ENCODE measurements at regions not wholly inside any gene's neighbourhood (a gene's known extent, or its start where the extent isn't known, plus 50 kb on each side); places are given as distances from the start of the nearest gene placed in this dataset.

- ATAC-seq (replicated peaks in 1 of 4) (no peak), DNase-seq (no peak)
- Histone ChIP-seq H3K27ac (ENCODE audit: low read length) (no peak overlapping the region), H3K27me3 (replicated peaks in 1 of 2; ENCODE audit: control insufficient read depth in 2 of 2, extremely low read depth in 1 of 2, insufficient read depth in 2 of 2, low read length in 1 of 2) (no peaks in the 10 kb centered on the region), H3K4me1 (ENCODE audit: control insufficient read depth in 1 of 2, extremely low read depth in 1 of 2, insufficient read depth in 2 of 2, low read length in 2 of 2) (no peaks in the 10 kb centered on the region), H3K4me3 (ENCODE audit: control insufficient read depth in 1 of 2, extremely low read depth in 1 of 2, low read length in 1 of 2) (no peak overlapping the region), H3K9me3 (no peaks in the 10 kb centered on the region), H3K36me3 (ENCODE audit: control insufficient read depth in 2 of 2, extremely low read depth in 1 of 2, insufficient read depth in 1 of 2, low read length in 1 of 2) (no peaks in the 10 kb centered on the region)
- Mint-ChIP-seq H3K4me1 (no peaks in the 10 kb centered on the region), H3K27me3 (peaks cover 0 to under 1% of the 10 kb centered on the region in 2 donors), H3K4me3 (no peak overlapping the region), H3K9me3 (peaks cover 0 to 9% (median 3%) of the 10 kb centered on the region in 3 donors), H3K36me3 (no peaks in the 10 kb centered on the region), H3K27ac (no peak overlapping the region)
- 40% methylated on average over 1 of the region's 3 CpGs for WGBS (ENCODE audit: insufficient coverage)
- ChIA-PET POLR2A (no interaction called here), CTCF (no interaction called here)
Measured at GRCh38 chr13:106152047-106152446, 383.4 kb downstream of the EFNB2 start.

GRCh38 chr13:106151056-106151699, 384.3 kb downstream of the EFNB2 start:
- Mint-ChIP-seq H3K4me1 (no peaks in the 10 kb centered on the region), H3K36me3 (no peaks in the 10 kb centered on the region), H3K27ac (no peak overlapping the region), H3K9me3 (peaks cover 0 to 9% (median 3%) of the 10 kb centered on the region in 3 donors), H3K27me3 (peaks cover 0 to 3% of the 10 kb centered on the region in 2 donors), H3K4me3 (no peak overlapping the region)
- POLR2A ChIA-PET: no interaction called here
- no peaks in the 10 kb centered on the region for H3K9me3 ChIP-seq
- H3K4me1 ChIP-seq (ENCODE audit: control insufficient read depth in 1 of 2, extremely low read depth in 1 of 2, insufficient read depth in 2 of 2, low read length in 2 of 2): no peaks in the 10 kb centered on the region
- DNase-seq (no peak), ATAC-seq (replicated peaks in 1 of 4) (no peak)
- H3K36me3 ChIP-seq (ENCODE audit: control insufficient read depth in 2 of 2, extremely low read depth in 1 of 2, insufficient read depth in 1 of 2, low read length in 1 of 2): no peaks in the 10 kb centered on the region
- no peak overlapping the region for H3K4me3 ChIP-seq (ENCODE audit: control insufficient read depth in 1 of 2, extremely low read depth in 1 of 2, low read length in 1 of 2)
- no peak overlapping the region for H3K27ac ChIP-seq (ENCODE audit: low read length)
- no peaks in the 10 kb centered on the region for H3K27me3 ChIP-seq (replicated peaks in 1 of 2; ENCODE audit: control insufficient read depth in 2 of 2, extremely low read depth in 1 of 2, insufficient read depth in 2 of 2, low read length in 1 of 2)
- 56% methylated on average over 2 of the region's 3 CpGs for WGBS (ENCODE audit: insufficient coverage)
- CTCF ChIA-PET: no interaction called here

GRCh38 chr13:106145997-106146864, 389.2 kb downstream of the EFNB2 start:
- Mint-ChIP-seq H3K4me3 (no peak overlapping the region), H3K27ac (no peak overlapping the region), H3K9me3 (peaks cover 0 to 4% (median 4%) of the 10 kb centered on the region in 3 donors), H3K4me1 (no peaks in the 10 kb centered on the region), H3K36me3 (no peaks in the 10 kb centered on the region), H3K27me3 (peaks cover 3 to 5% of the 10 kb centered on the region in 2 donors)
- ATAC-seq (replicated peaks in 1 of 4) (no peak), DNase-seq (no peak)
- Histone ChIP-seq H3K27me3 (replicated peaks in 1 of 2; ENCODE audit: control insufficient read depth in 2 of 2, extremely low read depth in 1 of 2, insufficient read depth in 2 of 2, low read length in 1 of 2) (no peaks in the 10 kb centered on the region), H3K4me1 (ENCODE audit: control insufficient read depth in 1 of 2, extremely low read depth in 1 of 2, insufficient read depth in 2 of 2, low read length in 2 of 2) (no peaks in the 10 kb centered on the region), H3K4me3 (ENCODE audit: control insufficient read depth in 1 of 2, extremely low read depth in 1 of 2, low read length in 1 of 2) (no peak overlapping the region), H3K27ac (ENCODE audit: low read length) (no peak overlapping the region), H3K9me3 (no peaks in the 10 kb centered on the region), H3K36me3 (ENCODE audit: control insufficient read depth in 2 of 2, extremely low read depth in 1 of 2, insufficient read depth in 1 of 2, low read length in 1 of 2) (no peaks in the 10 kb centered on the region)
- ChIA-PET CTCF (no interaction called here), POLR2A (no interaction called here)
- 100% methylated on average over 1 of the region's 2 CpGs for WGBS (ENCODE audit: insufficient coverage)

DNA sequence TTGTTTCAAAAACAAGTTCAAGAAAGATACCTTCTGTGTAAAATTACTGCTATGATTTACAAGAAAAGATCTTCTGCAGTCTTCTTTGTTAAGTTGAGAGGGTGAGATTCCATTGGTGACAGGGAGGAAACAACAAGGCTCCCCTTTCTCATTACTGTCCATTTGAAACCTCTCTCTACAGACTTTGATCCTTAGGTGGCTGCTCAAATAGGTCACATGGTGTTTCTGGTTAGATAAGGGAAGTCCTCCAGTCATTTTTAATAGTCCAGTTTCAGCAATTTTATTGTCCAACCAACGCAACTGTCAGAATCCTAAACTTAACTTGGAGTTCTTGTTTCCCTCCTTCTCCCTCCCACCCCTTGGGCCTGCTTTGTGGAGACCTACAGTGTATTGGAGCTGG, 390.4 kb downstream of the EFNB2 start:
- H3K4me1 ChIP-seq (ENCODE audit: control insufficient read depth in 1 of 2, extremely low read depth in 1 of 2, insufficient read depth in 2 of 2, low read length in 2 of 2): no peaks in the 10 kb centered on the region
- Mint-ChIP-seq H3K4me1 (no peaks in the 10 kb centered on the region), H3K27me3 (peaks cover 3 to 5% of the 10 kb centered on the region in 2 donors), H3K27ac (no peak overlapping the region), H3K9me3 (peaks cover 0 to 4% (median 4%) of the 10 kb centered on the region in 3 donors), H3K4me3 (no peak overlapping the region), H3K36me3 (no peaks in the 10 kb centered on the region)
- WGBS (ENCODE audit: insufficient coverage): no CpG with 5 or more reads among the region's 1 CpG
- H3K9me3 ChIP-seq: no peaks in the 10 kb centered on the region
- H3K36me3 ChIP-seq (ENCODE audit: control insufficient read depth in 2 of 2, extremely low read depth in 1 of 2, insufficient read depth in 1 of 2, low read length in 1 of 2): no peaks in the 10 kb centered on the region
- ATAC-seq (replicated peaks in 1 of 4): no peak
- ChIA-PET CTCF (no interaction called here), POLR2A (no interaction called here)
- H3K4me3 ChIP-seq (ENCODE audit: control insufficient read depth in 1 of 2, extremely low read depth in 1 of 2, low read length in 1 of 2): no peak overlapping the region
- H3K27me3 ChIP-seq (replicated peaks in 1 of 2; ENCODE audit: control insufficient read depth in 2 of 2, extremely low read depth in 1 of 2, insufficient read depth in 2 of 2, low read length in 1 of 2): no peaks in the 10 kb centered on the region
- no peak overlapping the region for H3K27ac ChIP-seq (ENCODE audit: low read length)
- no peak for DNase-seq

- H3K27me3 Mint-ChIP-seq: peaks cover 3 to 5% of the 10 kb centered on the region in 2 donors
- peaks cover 0 to 4% (median 4%) of the 10 kb centered on the region in 3 donors for H3K9me3 Mint-ChIP-seq
- H3K4me1 ChIP-seq (ENCODE audit: control insufficient read depth in 1 of 2, extremely low read depth in 1 of 2, insufficient read depth in 2 of 2, low read length in 2 of 2): no peaks in the 10 kb centered on the region
Measured at GRCh38 chr13:106143930-106144709, 391.3 kb downstream of the EFNB2 start.

GRCh38 chr13:106143392-106143791, 392.1 kb downstream of the EFNB2 start:
- Mint-ChIP-seq H3K27ac (no peak overlapping the region), H3K9me3 (peaks cover 0 to 4% (median 4%) of the 10 kb centered on the region in 3 donors), H3K4me1 (no peaks in the 10 kb centered on the region), H3K36me3 (no peaks in the 10 kb centered on the region), H3K27me3 (peaks cover 3 to 5% of the 10 kb centered on the region in 2 donors), H3K4me3 (no peak overlapping the region)
- ChIA-PET POLR2A (no interaction called here), CTCF (interaction anchor here in 1 of 2 donors (0.7 kb wide), 1 partner anchor 38 kb away, joined by 8 read pairs; no protein-coding TSS in a partner anchor)
- Histone ChIP-seq H3K27ac (ENCODE audit: low read length) (no peak overlapping the region), H3K27me3 (replicated peaks in 1 of 2; ENCODE audit: control insufficient read depth in 2 of 2, extremely low read depth in 1 of 2, insufficient read depth in 2 of 2, low read length in 1 of 2) (no peaks in the 10 kb centered on the region), H3K9me3 (no peaks in the 10 kb centered on the region), H3K4me3 (ENCODE audit: control insufficient read depth in 1 of 2, extremely low read depth in 1 of 2, low read length in 1 of 2) (no peak overlapping the region), H3K36me3 (ENCODE audit: control insufficient read depth in 2 of 2, extremely low read depth in 1 of 2, insufficient read depth in 1 of 2, low read length in 1 of 2) (no peaks in the 10 kb centered on the region), H3K4me1 (ENCODE audit: control insufficient read depth in 1 of 2, extremely low read depth in 1 of 2, insufficient read depth in 2 of 2, low read length in 2 of 2) (no peaks in the 10 kb centered on the region)
- no peak for DNase-seq
- no peak for ATAC-seq (replicated peaks in 1 of 4)
- WGBS (ENCODE audit: insufficient coverage): no CpG with 5 or more reads among the region's 2 CpGs

More at GRCh38 chr13:106143930-106144709, 391.3 kb downstream of the EFNB2 start:
- H3K27ac ChIP-seq (ENCODE audit: low read length): no peak overlapping the region
- Mint-ChIP-seq H3K27ac (no peak overlapping the region), H3K4me3 (no peak overlapping the region), H3K36me3 (no peaks in the 10 kb centered on the region), H3K4me1 (no peaks in the 10 kb centered on the region)
- H3K4me3 ChIP-seq (ENCODE audit: control insufficient read depth in 1 of 2, extremely low read depth in 1 of 2, low read length in 1 of 2): no peak overlapping the region
- ATAC-seq (replicated peaks in 1 of 4): no peak
- H3K27me3 ChIP-seq (replicated peaks in 1 of 2; ENCODE audit: control insufficient read depth in 2 of 2, extremely low read depth in 1 of 2, insufficient read depth in 2 of 2, low read length in 1 of 2): no peaks in the 10 kb centered on the region
- DNase-seq: no peak
- WGBS (ENCODE audit: insufficient coverage): 83% methylated on average over 1 of the region's 2 CpGs
- no peaks in the 10 kb centered on the region for H3K36me3 ChIP-seq (ENCODE audit: control insufficient read depth in 2 of 2, extremely low read depth in 1 of 2, insufficient read depth in 1 of 2, low read length in 1 of 2)
- CTCF ChIA-PET: interaction anchor here in 1 of 2 donors (0.7 kb wide), 1 partner anchor 37 kb away, joined by 8 read pairs; no protein-coding TSS in a partner anchor
- POLR2A ChIA-PET: no interaction called here
- H3K9me3 ChIP-seq: no peaks in the 10 kb centered on the region
